ENCODE measurements at regions not wholly inside any gene's neighbourhood (a gene's known extent, or its start where the extent isn't known, plus 50 kb on each side); places are given as distances from the start of the nearest gene placed in this dataset.

GRCh38 chr16:79988721-79989220 is 388.2 kb upstream of the MAF start:
- TF ChIP-seq CTCF (IDR thresholded peaks at IDR 0.05) (no peak), EZH2 (IDR thresholded peaks at IDR 0.05; ENCODE audit: borderline replicate concordance, insufficient read depth, low read depth, low read length, poor library complexity, severe bottlenecking) (no peak)
